Neural cell (in vitro differentiated cells): ENCODE measurements at regions not wholly inside any gene's neighbourhood (a gene's known extent, or its start where the extent isn't known, plus 50 kb on each side); places are given as distances from the start of the nearest gene placed in this dataset.

Source experiments
- H2AFZ ChIP-seq: fragments of 200-600, 300-800 bp; sonication (generic), shearing (Covaris generic); 2 replicates; pipeline ENCODE4 v1.6.0; 2014; ENCODE audit warnings: low read depth, mild to moderate bottlenecking, antibody characterized with exemption, low read length, moderate library complexity
- H3F3A ChIP-seq: fragments of 200-600 bp; shearing (Covaris generic); 2 replicates; pipeline ENCODE4 v1.6.1; 2016; ENCODE audit warnings: mild to moderate bottlenecking, moderate library complexity, mixed read lengths, antibody characterized with exemption, low read length; ENCODE audit not compliant: insufficient read depth, poor library complexity, severe bottlenecking
- H3K27ac ChIP-seq: fragments of 200-600, 300-800 bp; sonication (generic), shearing (Covaris generic); 2 replicates; pipeline ENCODE4 v1.5.1; 2014; ENCODE audit warnings: mild to moderate bottlenecking, low read length, moderate library complexity
- H3K27me3 ChIP-seq: fragments of 300-800, 200-600 bp; sonication (generic), shearing (Covaris generic); 2 replicates; pipeline ENCODE4 v1.6.0; 2014; ENCODE audit warnings: mild to moderate bottlenecking, low read depth, low read length, moderate library complexity; ENCODE audit not compliant: insufficient read depth
- H3K36me3 ChIP-seq: fragments of 300-800, 200-600 bp; sonication (generic), shearing (Covaris generic); 2 replicates; pipeline ENCODE4 v1.5.1; 2014; ENCODE audit warnings: mild to moderate bottlenecking, antibody characterized with exemption, low read length, moderate library complexity; ENCODE audit not compliant: insufficient read depth
- H3K4me2 ChIP-seq: fragments of 300-800, 200-600 bp; sonication (generic), shearing (Covaris generic); 2 replicates; pipeline ENCODE4 v1.6.0; 2014; ENCODE audit warnings: mild to moderate bottlenecking, low read length
- H3K4me3 ChIP-seq: fragments of 300-800, 200-600 bp; sonication (generic), shearing (Covaris generic); 2 replicates; pipeline ENCODE4 v1.5.1; 2014; ENCODE audit warnings: mild to moderate bottlenecking, low read length, moderate library complexity
- H3K79me2 ChIP-seq: fragments of 200-600 bp; shearing (Covaris generic); replicated peaks from 2 replicates; pipeline ENCODE4 v1.6.0; 2014; ENCODE audit warnings: mild to moderate bottlenecking, low read length, moderate library complexity; ENCODE audit not compliant: insufficient read depth
- H3K9ac ChIP-seq: fragments of 300-800, 200-600 bp; sonication (generic), shearing (Covaris generic); 2 replicates; pipeline ENCODE4 v1.6.1; 2016; ENCODE audit warnings: mild to moderate bottlenecking, low read length, mixed read lengths
- H3K9me2 ChIP-seq: fragments of 200-600 bp; shearing (Covaris generic); 2 replicates; pipeline ENCODE4 v1.6.1; 2016; ENCODE audit warnings: mild to moderate bottlenecking, low read length, mixed read lengths; ENCODE audit not compliant: insufficient read depth
- H3K9me3 ChIP-seq: fragments of 200-600, 300-800 bp; sonication (generic), shearing (Covaris generic); 2 replicates; pipeline ENCODE4 v1.6.1; 2016; ENCODE audit warnings: mild to moderate bottlenecking, mixed run types, low read length, moderate library complexity, mixed read lengths
- H4K20me1 ChIP-seq: fragments of 200-600 bp; shearing (Covaris generic); 2 replicates; pipeline ENCODE4 v1.6.1; 2016; ENCODE audit warnings: mild to moderate bottlenecking, mixed run types; ENCODE audit not compliant: insufficient read depth
- EP300 ChIP-seq: fragments of 450-650 bp; conservative IDR thresholded peaks from 2 replicates; pipeline ENCODE4 v1.6.1; 2014; ENCODE audit warnings: antibody characterized with exemption, mild to moderate bottlenecking, moderate library complexity; ENCODE audit not compliant: poor library complexity, severe bottlenecking
- EZH2 ChIP-seq: fragments of 200-600, 300-800 bp; shearing (Covaris generic), sonication (generic); IDR thresholded peaks from 2 replicates; pipeline ENCODE4 v1.6.1; 2014; ENCODE audit warnings: antibody characterized with exemption, low read length, borderline replicate concordance, mild to moderate bottlenecking; ENCODE audit not compliant: insufficient read depth, poor library complexity, severe bottlenecking
- MXI1 ChIP-seq: fragments of 450-650 bp; conservative IDR thresholded peaks from 2 replicates; pipeline ENCODE4 v1.6.1; 2014; ENCODE audit warnings: antibody characterized with exemption, mild to moderate bottlenecking; ENCODE audit not compliant: poor library complexity, severe bottlenecking
- POLR2AphosphoS5 ChIP-seq: IDR thresholded peaks from 2 replicates; pipeline ENCODE4 v1.6.1; 2012
- RAD21 ChIP-seq: fragments of 450-650 bp; conservative IDR thresholded peaks from 2 replicates; pipeline ENCODE4 v1.6.1; 2014; ENCODE audit warnings: antibody characterized with exemption, mild to moderate bottlenecking, moderate library complexity
- SMC3 ChIP-seq: fragments of 450-650 bp; conservative IDR thresholded peaks from 2 replicates; pipeline ENCODE4 v1.6.1; 2014; ENCODE audit warnings: antibody characterized with exemption, mild to moderate bottlenecking, moderate library complexity; ENCODE audit not compliant: poor library complexity
- TAF1 ChIP-seq: IDR thresholded peaks from 2 replicates; pipeline ENCODE4 v1.6.1; 2012; ENCODE audit warnings: low read depth
- TF ChIP-seq, protein P1 (sequence below): IDR thresholded peaks from 2 replicates; pipeline ENCODE4 v1.6.1; 2012; ENCODE audit warnings: borderline replicate concordance
- TF ChIP-seq, protein P2 (sequence below): fragments of 450-650 bp; IDR thresholded peaks from 2 replicates; pipeline ENCODE4 v1.5.1; 2014; ENCODE audit warnings: antibody characterized with exemption, mild to moderate bottlenecking, moderate library complexity; ENCODE audit not compliant: poor library complexity, severe bottlenecking

DNA sequence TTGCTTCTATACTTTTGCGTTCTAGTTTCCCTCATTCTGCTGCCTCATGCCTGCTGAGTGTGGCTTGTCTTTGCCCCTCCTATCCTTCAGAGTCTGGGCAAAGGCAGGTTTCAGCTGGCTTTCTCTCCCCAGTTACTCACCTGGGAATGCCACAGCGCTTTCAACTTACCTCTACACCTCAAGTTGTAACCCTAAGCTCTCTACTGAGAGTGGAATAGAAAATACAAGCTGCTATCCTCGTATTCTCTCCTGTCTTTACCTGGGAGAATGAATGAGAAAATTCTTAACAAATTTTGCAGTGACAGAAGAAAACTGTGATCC is 316.3 kb upstream of the KLF12 start:
- no peak for TF ChIP-seq RAD21
- TF ChIP-seq EZH2 = no peak
- TF ChIP-seq, protein P1, sequence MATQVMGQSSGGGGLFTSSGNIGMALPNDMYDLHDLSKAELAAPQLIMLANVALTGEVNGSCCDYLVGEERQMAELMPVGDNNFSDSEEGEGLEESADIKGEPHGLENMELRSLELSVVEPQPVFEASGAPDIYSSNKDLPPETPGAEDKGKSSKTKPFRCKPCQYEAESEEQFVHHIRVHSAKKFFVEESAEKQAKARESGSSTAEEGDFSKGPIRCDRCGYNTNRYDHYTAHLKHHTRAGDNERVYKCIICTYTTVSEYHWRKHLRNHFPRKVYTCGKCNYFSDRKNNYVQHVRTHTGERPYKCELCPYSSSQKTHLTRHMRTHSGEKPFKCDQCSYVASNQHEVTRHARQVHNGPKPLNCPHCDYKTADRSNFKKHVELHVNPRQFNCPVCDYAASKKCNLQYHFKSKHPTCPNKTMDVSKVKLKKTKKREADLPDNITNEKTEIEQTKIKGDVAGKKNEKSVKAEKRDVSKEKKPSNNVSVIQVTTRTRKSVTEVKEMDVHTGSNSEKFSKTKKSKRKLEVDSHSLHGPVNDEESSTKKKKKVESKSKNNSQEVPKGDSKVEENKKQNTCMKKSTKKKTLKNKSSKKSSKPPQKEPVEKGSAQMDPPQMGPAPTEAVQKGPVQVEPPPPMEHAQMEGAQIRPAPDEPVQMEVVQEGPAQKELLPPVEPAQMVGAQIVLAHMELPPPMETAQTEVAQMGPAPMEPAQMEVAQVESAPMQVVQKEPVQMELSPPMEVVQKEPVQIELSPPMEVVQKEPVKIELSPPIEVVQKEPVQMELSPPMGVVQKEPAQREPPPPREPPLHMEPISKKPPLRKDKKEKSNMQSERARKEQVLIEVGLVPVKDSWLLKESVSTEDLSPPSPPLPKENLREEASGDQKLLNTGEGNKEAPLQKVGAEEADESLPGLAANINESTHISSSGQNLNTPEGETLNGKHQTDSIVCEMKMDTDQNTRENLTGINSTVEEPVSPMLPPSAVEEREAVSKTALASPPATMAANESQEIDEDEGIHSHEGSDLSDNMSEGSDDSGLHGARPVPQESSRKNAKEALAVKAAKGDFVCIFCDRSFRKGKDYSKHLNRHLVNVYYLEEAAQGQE = no peak
- TF ChIP-seq, protein P2, sequence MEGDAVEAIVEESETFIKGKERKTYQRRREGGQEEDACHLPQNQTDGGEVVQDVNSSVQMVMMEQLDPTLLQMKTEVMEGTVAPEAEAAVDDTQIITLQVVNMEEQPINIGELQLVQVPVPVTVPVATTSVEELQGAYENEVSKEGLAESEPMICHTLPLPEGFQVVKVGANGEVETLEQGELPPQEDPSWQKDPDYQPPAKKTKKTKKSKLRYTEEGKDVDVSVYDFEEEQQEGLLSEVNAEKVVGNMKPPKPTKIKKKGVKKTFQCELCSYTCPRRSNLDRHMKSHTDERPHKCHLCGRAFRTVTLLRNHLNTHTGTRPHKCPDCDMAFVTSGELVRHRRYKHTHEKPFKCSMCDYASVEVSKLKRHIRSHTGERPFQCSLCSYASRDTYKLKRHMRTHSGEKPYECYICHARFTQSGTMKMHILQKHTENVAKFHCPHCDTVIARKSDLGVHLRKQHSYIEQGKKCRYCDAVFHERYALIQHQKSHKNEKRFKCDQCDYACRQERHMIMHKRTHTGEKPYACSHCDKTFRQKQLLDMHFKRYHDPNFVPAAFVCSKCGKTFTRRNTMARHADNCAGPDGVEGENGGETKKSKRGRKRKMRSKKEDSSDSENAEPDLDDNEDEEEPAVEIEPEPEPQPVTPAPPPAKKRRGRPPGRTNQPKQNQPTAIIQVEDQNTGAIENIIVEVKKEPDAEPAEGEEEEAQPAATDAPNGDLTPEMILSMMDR = no peak
- TF ChIP-seq POLR2AphosphoS5 = no peak
- TF ChIP-seq MXI1 = no peak
- no peak for TF ChIP-seq EP300
- no peak for TF ChIP-seq TAF1
- TF ChIP-seq SMC3 = no peak
- Histone ChIP-seq H4K20me1 (no peaks in the 10 kb centered on the region), H3K9me2 (no peaks in the 10 kb centered on the region), H3K36me3 (no peaks in the 10 kb centered on the region), H2AFZ (no peak overlapping the region), H3K9ac (no peak overlapping the region), H3F3A (no peaks in the 10 kb centered on the region), H3K4me3 (no peak overlapping the region), H3K4me2 (no peak overlapping the region), H3K27ac (no peak overlapping the region), H3K79me2 (no peaks in the 10 kb centered on the region), H3K27me3 (no peaks in the 10 kb centered on the region), H3K9me3 (no peaks in the 10 kb centered on the region)

DNA sequence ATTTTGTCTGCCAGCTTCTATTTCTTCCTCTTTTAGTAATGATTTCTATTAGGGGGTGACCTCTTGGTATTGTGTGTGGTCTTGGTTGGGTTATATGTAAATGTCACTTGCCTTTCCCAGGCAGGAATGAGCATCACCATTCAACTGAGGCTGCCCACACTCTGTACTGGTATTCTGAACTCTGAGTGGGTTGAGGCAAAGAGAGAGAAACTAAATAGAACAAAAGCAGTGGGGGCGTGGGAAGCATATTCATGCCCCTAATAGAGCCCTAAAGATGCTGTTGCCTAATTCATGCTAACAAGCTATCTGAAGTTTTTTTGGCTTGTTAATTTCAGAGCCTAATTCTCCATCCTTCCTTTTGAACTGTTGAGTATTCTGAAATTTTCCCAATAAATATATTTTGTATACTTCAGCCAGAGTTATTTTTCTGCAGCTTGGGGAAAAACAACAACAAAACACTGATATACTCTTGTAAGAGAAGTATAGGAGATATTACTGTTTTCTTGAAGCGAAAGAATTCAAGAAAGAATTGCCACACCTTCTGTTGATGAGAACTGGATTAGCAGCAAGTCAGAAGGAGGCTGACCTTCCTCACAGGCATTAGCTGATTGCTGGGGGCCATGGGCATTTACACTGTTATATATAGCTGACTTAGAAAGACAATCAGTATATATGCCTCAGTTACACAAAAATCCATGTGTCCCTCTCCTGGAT is 315.8 kb upstream of the KLF12 start:
- TF ChIP-seq, protein P1 = no peak
- no peak for TF ChIP-seq RAD21
- no peak for TF ChIP-seq EP300
- TF ChIP-seq POLR2AphosphoS5 = no peak
- TF ChIP-seq, protein P2 = no peak
- TF ChIP-seq EZH2 = no peak
- no peak for TF ChIP-seq TAF1
- no peak for TF ChIP-seq MXI1
- H3K27ac ChIP-seq = no peak overlapping the region
- no peaks in the 10 kb centered on the region for H3K9me3 ChIP-seq
- H3K27me3 ChIP-seq = no peaks in the 10 kb centered on the region
- no peak overlapping the region for H3K9ac ChIP-seq
- H4K20me1 ChIP-seq = no peaks in the 10 kb centered on the region
- H3K79me2 ChIP-seq = no peaks in the 10 kb centered on the region
- no peak overlapping the region for H3K4me3 ChIP-seq
- H3F3A ChIP-seq = no peaks in the 10 kb centered on the region
- no peak overlapping the region for H3K4me2 ChIP-seq
- no peaks in the 10 kb centered on the region for H3K9me2 ChIP-seq
- no peak overlapping the region for H2AFZ ChIP-seq
- no peaks in the 10 kb centered on the region for H3K36me3 ChIP-seq
